ENCODE measurements at regions not wholly inside any gene's neighbourhood (a gene's known extent, or its start where the extent isn't known, plus 50 kb on each side); places are given as distances from the start of the nearest gene placed in this dataset.

DNA sequence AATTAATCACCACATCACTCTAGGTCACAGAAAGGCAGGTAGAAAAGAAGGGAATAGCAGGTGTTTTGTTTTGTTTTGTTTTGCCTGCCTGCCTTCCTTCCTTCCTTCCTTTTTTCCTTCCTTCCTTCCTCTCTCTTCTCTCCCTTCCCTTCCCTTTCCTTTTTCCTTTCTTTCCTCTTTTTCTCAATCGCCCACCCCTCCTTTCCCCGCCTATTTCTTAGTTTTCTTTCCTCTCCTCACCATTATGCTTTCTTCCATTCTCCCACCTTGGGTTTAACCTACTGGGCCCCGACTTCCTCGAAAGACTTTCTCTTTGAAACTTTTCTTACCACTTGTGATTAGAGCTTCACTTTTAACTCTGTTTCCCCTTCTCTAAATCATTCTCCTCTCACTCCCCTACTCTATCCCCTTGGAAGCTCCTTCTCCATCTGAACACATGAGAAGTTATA, 231.3 kb upstream of the CD180 start:
- Mint-ChIP-seq H3K9me3 (ENCODE audit: insufficient read depth) (no peaks in the 10 kb centered on the region), H3K27me3 (no peaks in the 10 kb centered on the region)
- POLR2A ChIA-PET, result no interaction called here

DNA sequence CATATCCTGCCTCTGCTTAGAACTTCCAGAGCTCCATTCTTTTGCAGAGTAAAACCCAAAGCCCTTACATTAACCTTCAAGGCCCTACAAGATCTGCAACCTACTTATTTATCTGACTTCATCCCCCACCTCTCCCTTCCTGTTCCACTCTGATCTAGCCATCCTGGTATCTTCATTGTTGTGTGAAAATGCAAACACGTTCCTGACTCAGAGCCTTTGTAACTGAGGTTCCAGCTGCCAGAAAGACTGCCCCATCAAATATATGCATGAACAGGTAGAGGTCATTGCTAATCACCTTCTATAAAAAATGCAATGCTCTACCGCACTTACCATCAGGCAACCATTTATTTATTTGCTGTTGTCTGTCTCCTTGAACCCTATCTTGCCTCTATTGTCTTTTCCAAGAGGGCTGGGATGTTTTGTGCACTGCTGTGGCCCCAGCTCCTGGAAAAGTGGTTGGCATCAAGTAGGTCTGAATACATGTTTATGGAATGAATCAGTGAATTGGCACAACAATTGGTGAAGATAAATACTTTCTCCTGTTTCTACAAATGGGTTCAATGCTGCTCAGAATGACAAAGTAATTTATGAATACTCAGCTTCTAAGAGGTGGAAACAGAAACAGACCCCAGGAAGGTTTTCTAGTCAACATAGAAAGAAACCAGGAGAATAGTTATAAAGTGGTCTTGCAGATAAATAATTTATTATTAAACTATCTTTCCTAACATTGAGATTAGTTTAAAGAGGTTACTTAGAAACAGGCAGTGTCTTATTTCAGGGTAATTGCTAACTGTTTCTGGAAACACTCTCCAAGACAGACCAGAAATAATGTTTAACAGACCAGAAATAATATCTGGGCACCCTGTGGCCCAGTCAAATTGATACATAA, 230.6 kb upstream of the CD180 start:
- no peaks in the 10 kb centered on the region for H3K27me3 ChIP-seq (replicated peaks in 1 of 4; ENCODE audit: control extremely low read depth in 1 of 4, control insufficient read depth in 3 of 4, insufficient read depth in 4 of 4, low read length in 3 of 4)
- no peak overlapping the region for H3K4me3 ChIP-seq (ENCODE audit: control extremely low read depth in 1 of 5, extremely low read depth in 1 of 5, insufficient read depth in 1 of 5, low read depth in 2 of 5, low read length in 4 of 5)
- no peaks in the 10 kb centered on the region for H3K4me1 Mint-ChIP-seq
- no peaks in the 10 kb centered on the region for H4K20me1 ChIP-seq (ENCODE audit: control insufficient read depth, insufficient read depth, low read length, poor library complexity, severe bottlenecking)
- no peaks in the 10 kb centered on the region for H3K79me2 ChIP-seq (ENCODE audit: control insufficient read depth, insufficient read depth, low read length)
- H3K9ac ChIP-seq (ENCODE audit: low read length), result no peak overlapping the region
- no peak overlapping the region for H3K4me3 Mint-ChIP-seq
- ATAC-seq (ENCODE audit: low read depth) (no peak), DNase-seq (no peak)
- 100% methylated on average over 1 of the region's 2 CpGs for WGBS (ENCODE audit: insufficient coverage)
- ChIA-PET CTCF (no interaction called here), POLR2A (no interaction called here)
- H3K9me3 ChIP-seq (ENCODE audit: control extremely low read depth in 1 of 3, control insufficient read depth in 2 of 3, insufficient read depth in 1 of 3, low read length in 2 of 3), result no peaks in the 10 kb centered on the region
- no peak for TF ChIP-seq EZH2 (IDR thresholded peaks at IDR 0.05; ENCODE audit: borderline replicate concordance, insufficient read depth, low read depth, low read length, poor library complexity, severe bottlenecking)
- TF ChIP-seq, protein P1, sequence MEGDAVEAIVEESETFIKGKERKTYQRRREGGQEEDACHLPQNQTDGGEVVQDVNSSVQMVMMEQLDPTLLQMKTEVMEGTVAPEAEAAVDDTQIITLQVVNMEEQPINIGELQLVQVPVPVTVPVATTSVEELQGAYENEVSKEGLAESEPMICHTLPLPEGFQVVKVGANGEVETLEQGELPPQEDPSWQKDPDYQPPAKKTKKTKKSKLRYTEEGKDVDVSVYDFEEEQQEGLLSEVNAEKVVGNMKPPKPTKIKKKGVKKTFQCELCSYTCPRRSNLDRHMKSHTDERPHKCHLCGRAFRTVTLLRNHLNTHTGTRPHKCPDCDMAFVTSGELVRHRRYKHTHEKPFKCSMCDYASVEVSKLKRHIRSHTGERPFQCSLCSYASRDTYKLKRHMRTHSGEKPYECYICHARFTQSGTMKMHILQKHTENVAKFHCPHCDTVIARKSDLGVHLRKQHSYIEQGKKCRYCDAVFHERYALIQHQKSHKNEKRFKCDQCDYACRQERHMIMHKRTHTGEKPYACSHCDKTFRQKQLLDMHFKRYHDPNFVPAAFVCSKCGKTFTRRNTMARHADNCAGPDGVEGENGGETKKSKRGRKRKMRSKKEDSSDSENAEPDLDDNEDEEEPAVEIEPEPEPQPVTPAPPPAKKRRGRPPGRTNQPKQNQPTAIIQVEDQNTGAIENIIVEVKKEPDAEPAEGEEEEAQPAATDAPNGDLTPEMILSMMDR (IDR thresholded peaks at IDR 0.05), result no peak
- H3K4me2 ChIP-seq (replicated peaks; ENCODE audit: low read depth, low read length, poor library complexity, severe bottlenecking), result no peak overlapping the region
- intact Hi-C loops (cut with micrococcal nuclease), result no loop called here
- no peak overlapping the region for H3K27ac ChIP-seq (ENCODE audit: low read length in 2 of 2)
- no peaks in the 10 kb centered on the region for H3K4me1 ChIP-seq (ENCODE audit: control insufficient read depth in 2 of 2, insufficient read depth in 2 of 2, low read length in 2 of 2)
- no peak overlapping the region for H3K27ac Mint-ChIP-seq
- H3K9me3 Mint-ChIP-seq (ENCODE audit: insufficient read depth), result no peaks in the 10 kb centered on the region
- no peaks in the 10 kb centered on the region for H3K27me3 Mint-ChIP-seq
- no peaks in the 10 kb centered on the region for H3K36me3 ChIP-seq (replicated peaks in 1 of 2; ENCODE audit: control extremely low read depth in 1 of 2, control insufficient read depth in 1 of 2, extremely low read depth in 1 of 2, insufficient read depth in 2 of 2, low read length in 1 of 2)
- no peak overlapping the region for H2AFZ ChIP-seq (ENCODE audit: insufficient read depth, low read depth, low read length, poor library complexity, severe bottlenecking)

More for the DNA sequence above, 231.3 kb upstream of the CD180 start:
- Histone ChIP-seq H2AFZ (ENCODE audit: insufficient read depth, low read depth, low read length, poor library complexity, severe bottlenecking) (no peak overlapping the region), H3K4me2 (replicated peaks; ENCODE audit: low read depth, low read length, poor library complexity, severe bottlenecking) (no peak overlapping the region), H3K27me3 (replicated peaks in 1 of 4; ENCODE audit: control extremely low read depth in 1 of 4, control insufficient read depth in 3 of 4, insufficient read depth in 4 of 4, low read length in 3 of 4) (no peaks in the 10 kb centered on the region), H3K9ac (ENCODE audit: low read length) (no peak overlapping the region), H3K36me3 (replicated peaks in 1 of 2; ENCODE audit: control extremely low read depth in 1 of 2, control insufficient read depth in 1 of 2, extremely low read depth in 1 of 2, insufficient read depth in 2 of 2, low read length in 1 of 2) (no peaks in the 10 kb centered on the region), H3K9me3 (ENCODE audit: control extremely low read depth in 1 of 3, control insufficient read depth in 2 of 3, insufficient read depth in 1 of 3, low read length in 2 of 3) (no peaks in the 10 kb centered on the region), H3K79me2 (ENCODE audit: control insufficient read depth, insufficient read depth, low read length) (no peaks in the 10 kb centered on the region), H3K4me1 (ENCODE audit: control insufficient read depth in 2 of 2, insufficient read depth in 2 of 2, low read length in 2 of 2) (no peaks in the 10 kb centered on the region), H4K20me1 (ENCODE audit: control insufficient read depth, insufficient read depth, low read length, poor library complexity, severe bottlenecking) (no peaks in the 10 kb centered on the region), H3K4me3 (ENCODE audit: control extremely low read depth in 1 of 5, extremely low read depth in 1 of 5, insufficient read depth in 1 of 5, low read depth in 2 of 5, low read length in 4 of 5) (no peak overlapping the region), H3K27ac (ENCODE audit: low read length in 2 of 2) (no peak overlapping the region)
- 88% methylated on average over 4 of the region's 4 CpGs for WGBS (ENCODE audit: insufficient coverage)
- ATAC-seq (ENCODE audit: low read depth), result no peak
- TF ChIP-seq, protein P1 (IDR thresholded peaks at IDR 0.05), result no peak
- no peak for TF ChIP-seq EZH2 (IDR thresholded peaks at IDR 0.05; ENCODE audit: borderline replicate concordance, insufficient read depth, low read depth, low read length, poor library complexity, severe bottlenecking)
- DNase-seq, result no peak
- intact Hi-C loops (cut with micrococcal nuclease), result no loop called here
- CTCF ChIA-PET, result no interaction called here
- no peak overlapping the region for H3K4me3 Mint-ChIP-seq
- no peak overlapping the region for H3K27ac Mint-ChIP-seq
- no peaks in the 10 kb centered on the region for H3K4me1 Mint-ChIP-seq

Data from B cell (primary cell).